ENCODE measurements at regions not wholly inside any gene's neighbourhood (a gene's known extent, or its start where the extent isn't known, plus 50 kb on each side); places are given as distances from the start of the nearest gene placed in this dataset.
"Not testable (repeated sequence)": the region's sequence is repeated elsewhere in the genome, so short reads cannot be mapped to it uniquely, and the experiment has no call there.

GRCh38 chr10:114732931-114733330, 74.9 kb upstream of the ABLIM1 start:
- DNase-seq, result no peak

- DNase-seq, result no peak
These were observed 77.9 kb upstream of the ABLIM1 start for GRCh38 chr10:114735946-114736345.

- no peak for DNase-seq
These were observed 77.9 kb upstream of the FHIP2A start for GRCh38 chr10:114743521-114744231.

GRCh38 chr10:114746531-114746930, 75.0 kb upstream of the FHIP2A start:
- no peak for DNase-seq

- DNase-seq, result no peak
These were observed 73.3 kb upstream of the FHIP2A start for GRCh38 chr10:114748241-114748640.

- no peak for DNase-seq
These were observed 72.6 kb upstream of the FHIP2A start for GRCh38 chr10:114749014-114749413.

GRCh38 chr10:114749510-114749909, 72.1 kb upstream of the FHIP2A start:
- DNase-seq, result no peak

- no peak for DNase-seq
These were observed 69.7 kb upstream of the FHIP2A start for GRCh38 chr10:114751856-114752255.

GRCh38 chr10:114752570-114752969, 69.0 kb upstream of the FHIP2A start:
- not testable (repeated sequence) for DNase-seq

GRCh38 chr10:114753126-114753525, 68.5 kb upstream of the FHIP2A start:
- DNase-seq, result no peak

- DNase-seq, result no peak
These were observed 66.9 kb upstream of the FHIP2A start for GRCh38 chr10:114754445-114755320.

GRCh38 chr10:114755537-114755936, 66.0 kb upstream of the FHIP2A start:
- DNase-seq, result peak; percentile 6

GRCh38 chr10:114758331-114758730, 63.2 kb upstream of the FHIP2A start:
- DNase-seq, result no peak

GRCh38 chr10:114761205-114762193, 60.1 kb upstream of the FHIP2A start:
- DNase-seq, result no peak

GRCh38 chr10:114762811-114763210, 58.8 kb upstream of the FHIP2A start:
- DNase-seq, result no peak

GRCh38 chr10:114764656-114765055, 56.9 kb upstream of the FHIP2A start:
- DNase-seq, result no peak

GRCh38 chr10:114766470-114766869, 55.1 kb upstream of the FHIP2A start:
- DNase-seq, result no peak

GRCh38 chr10:114767101-114767985, 54.2 kb upstream of the FHIP2A start:
- peak; percentile 45 for DNase-seq

- DNase-seq, result no peak
These were observed 53.4 kb upstream of the FHIP2A start for GRCh38 chr10:114767986-114768821.

GRCh38 chr10:114770009-114770408, 51.6 kb upstream of the FHIP2A start:
- no peak for DNase-seq

- DNase-seq, result no peak
These were observed 50.4 kb upstream of the FHIP2A start for GRCh38 chr10:114771157-114771556.

All from NCI-H1105 treated with DMSO at 0.1 percent for 48 hours (cell line).